T-helper 1 cell (primary cell): ENCODE measurements at regions not wholly inside any gene's neighbourhood (a gene's known extent, or its start where the extent isn't known, plus 50 kb on each side); places are given as distances from the start of the nearest gene placed in this dataset.
A peak's percentile ranks its signal among the peaks of the same experiment; 100 is the strongest.
"Not testable (repeated sequence)": the region's sequence is repeated elsewhere in the genome, so short reads cannot be mapped to it uniquely, and the experiment has no call there.

Experiments
- DNase-seq, 5 donors: peaks; one replicate each; pipeline ENCODE4 v3.0.0-alpha.2; 2012 to 2020

DNA sequence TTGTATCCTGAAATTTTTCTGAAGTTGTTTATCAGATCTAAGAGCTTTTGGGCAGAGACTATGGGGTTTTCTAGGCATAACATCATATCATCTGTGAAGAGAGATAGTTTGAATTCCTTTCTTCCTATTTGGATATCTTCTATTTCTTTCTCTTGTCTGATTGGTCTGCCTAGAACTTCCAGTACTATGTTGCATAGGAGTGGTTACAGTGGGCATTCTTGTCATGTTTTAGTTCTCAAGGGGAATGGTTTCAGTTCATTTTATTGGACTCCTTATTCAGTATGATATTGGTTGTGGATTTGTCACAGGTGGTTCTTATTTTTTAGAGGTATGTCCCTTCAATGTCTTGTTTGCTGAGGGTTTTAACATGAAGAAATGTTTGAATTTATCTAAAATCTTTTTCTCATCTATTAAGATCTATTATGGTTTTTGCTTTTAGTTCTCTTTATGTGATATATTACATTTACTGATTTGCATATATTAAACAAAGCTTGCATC lies 286.6 kb upstream of the C1QTNF3 start:
- DNase-seq = not testable (repeated sequence)

DNA sequence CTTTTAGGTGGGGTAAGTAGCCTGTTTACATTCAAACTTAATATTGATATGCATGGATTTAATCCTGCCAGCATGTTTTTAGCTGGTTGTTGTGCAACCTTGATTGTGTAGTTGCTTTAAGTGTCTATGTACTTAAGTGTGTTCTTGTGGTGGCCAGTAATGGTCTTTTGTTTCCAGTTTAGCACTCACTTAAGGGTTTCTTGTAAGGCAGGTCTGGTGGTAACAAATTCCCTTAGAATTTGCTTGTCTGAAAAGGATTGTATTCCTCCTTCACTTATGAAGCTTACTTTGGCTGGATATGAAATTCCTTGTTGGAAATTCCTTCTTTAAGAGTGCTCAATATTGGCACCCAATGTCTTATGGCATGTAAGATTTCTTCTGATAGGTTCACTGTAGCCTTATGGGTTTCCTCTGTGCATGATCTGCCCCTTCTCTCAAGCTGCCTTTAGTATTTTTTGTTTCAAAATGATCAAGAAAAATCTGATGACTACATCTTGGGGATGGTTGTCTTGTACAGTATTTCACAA lies 289.0 kb upstream of the C1QTNF3 start:
- not testable (repeated sequence) for DNase-seq

DNA sequence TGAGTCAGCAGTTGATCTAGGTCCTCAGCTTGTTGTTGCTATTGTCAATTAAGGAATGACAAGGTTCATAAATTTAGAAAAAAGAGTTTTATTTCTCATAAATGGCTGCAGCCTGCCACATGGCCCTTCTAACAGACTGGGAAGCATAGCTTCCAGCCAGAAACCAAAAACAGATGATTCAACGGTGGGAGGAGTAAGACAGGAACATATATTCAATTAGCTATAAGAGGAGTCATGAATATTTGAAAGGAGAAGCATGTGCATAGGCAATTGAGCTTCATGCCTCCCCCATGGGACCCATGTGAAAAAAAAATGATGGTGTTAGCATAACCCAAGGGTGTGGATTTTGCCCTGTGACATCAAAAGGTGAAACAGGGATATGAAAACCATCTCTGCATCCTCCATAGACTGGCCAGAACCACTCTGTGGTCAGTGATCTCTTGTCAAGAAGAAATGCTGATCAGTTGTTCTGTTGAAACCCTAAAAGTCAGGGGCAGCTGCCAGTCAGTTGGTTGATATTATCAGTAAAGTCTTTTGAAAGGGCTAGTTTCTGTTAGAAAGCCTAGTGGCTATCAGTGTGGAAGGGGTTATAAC lies 296.5 kb upstream of the C1QTNF3 start:
- not testable (repeated sequence) for DNase-seq

DNA sequence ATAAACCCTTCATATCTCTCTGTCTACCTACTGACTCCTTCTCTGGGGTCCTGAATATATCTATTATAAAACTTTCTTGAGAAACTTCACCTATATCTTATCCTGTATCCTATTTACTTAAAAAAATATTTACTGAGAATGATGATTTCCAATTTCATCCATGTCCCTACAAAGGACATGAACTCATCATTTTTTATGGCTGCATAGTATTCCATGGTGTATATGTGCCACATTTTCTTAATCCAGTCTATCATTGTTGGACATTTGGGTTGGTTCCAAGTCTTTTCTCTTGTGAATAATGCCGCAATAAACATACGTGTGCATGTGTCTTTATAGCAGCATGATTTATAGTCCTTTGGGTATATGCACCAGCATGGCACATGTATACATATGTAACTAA lies 301.7 kb upstream of the RAI14 start:
- DNase-seq = not testable (repeated sequence)

DNA sequence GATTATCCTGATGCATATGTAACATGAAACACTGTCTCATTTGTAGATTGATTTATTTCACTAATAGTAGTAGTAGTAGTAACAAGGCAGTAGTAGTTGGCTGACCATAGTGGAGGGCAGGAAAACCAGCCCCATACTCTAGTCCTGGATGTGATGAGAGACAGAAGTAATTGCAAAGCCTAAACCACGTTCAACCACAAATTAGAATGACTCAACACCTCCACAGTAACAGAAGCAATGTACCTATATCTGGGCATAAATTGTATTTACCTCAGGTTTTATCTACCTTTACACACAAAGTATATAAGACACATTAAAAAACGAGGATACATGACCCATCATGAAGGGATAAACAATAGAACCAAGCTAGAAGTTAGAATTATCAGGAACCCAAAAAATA lies 284.7 kb upstream of the RAI14 start:
- not testable (repeated sequence) for DNase-seq

DNA sequence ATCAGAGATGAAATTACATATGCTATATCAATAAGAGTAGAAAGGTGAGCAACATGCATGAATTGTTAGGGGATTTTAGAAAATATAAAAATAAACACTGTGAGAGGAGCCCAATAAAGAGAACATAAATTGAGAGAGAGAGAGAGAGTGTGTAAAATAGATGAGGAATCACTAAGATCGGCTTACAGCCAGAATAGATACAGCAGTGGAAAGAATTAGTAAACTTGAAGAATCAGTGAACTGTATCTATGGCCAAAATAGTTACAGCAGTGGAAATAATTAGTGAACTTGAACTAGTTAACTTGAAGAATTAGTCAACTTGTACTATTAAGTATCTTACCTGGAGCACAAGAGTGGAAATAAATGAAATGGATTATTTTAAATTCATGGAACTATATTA lies 284.3 kb upstream of the RAI14 start:
- not testable (repeated sequence) for DNase-seq

DNA sequence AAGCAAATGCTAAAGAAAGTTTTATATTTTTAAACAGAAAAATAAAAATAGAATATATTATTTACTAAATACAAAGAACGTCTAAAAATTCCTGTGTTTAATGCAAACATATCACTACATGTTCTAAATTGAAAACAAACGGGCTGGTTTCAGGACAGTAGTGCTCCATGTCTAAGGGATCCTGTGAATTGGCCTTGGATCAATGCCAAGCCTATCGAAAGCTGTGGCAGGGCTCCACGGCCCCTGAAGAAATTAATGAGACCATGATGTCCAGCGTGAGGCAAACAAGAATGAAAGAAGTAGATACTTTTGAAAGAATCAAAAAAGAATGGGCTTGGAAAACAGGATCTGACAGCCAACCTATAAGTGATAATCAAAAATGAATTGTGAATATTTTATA lies 283.4 kb upstream of the RAI14 start:
- DNase-seq = not testable (repeated sequence)

DNA sequence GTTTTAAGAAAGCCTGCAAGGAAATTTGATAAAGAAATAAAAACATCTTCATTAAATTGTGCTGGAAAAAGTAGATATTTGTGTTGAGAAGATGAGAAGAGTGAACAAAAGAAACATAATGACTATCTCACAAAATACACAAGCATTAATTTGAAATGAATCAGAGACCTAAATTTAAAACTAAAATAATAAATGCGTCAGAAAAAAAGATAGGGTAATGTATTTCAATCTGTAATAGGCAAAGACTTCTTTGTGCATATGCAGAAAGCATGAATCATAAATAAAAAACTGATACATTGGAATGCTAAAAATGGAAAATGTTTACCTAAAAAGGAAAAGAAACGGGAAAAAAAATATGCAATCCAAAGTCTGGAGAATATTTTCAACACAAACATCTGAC lies 278.5 kb upstream of the RAI14 start:
- not testable (repeated sequence) for DNase-seq

DNA sequence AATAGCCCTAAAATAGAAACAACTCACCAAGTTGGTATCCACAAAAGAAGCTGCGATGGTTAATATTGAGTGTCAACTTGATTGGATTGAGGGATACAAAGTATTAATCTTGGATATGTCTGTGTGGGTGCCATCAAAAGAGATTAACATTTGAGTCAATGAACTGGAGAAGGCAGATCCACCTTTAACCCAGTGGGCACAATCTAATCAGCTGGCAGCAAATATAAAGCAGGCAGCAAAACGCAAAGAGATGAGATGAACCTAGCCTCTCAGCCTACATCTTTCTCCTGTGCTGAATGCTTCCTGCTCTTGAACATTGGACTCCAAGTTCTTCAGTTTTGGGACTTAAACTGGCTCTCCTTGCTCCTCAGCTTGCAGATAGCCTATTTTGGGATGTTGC lies 277.6 kb upstream of the RAI14 start:
- DNase-seq = not testable (repeated sequence)

DNA sequence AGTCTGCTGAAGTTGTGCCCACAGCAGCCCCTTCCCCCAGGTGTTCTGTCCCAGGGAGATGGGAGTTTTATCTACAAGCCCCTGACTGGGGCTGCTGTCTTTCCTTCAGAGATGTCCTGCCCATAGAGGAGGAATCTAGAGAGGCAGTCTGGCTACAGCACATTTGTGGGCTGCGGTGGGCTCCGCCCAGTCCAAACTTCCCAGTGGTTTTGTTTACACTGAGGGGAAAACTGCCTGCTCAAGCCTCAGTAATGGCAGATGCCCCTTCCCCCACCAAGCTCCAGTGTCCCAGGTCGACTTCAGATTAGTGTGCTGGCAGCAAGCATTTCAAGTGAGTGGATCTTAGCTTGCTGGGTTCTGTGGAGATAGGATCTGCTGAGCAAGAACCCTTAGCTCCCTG lies 267.4 kb upstream of the RAI14 start:
- not testable (repeated sequence) for DNase-seq

DNA sequence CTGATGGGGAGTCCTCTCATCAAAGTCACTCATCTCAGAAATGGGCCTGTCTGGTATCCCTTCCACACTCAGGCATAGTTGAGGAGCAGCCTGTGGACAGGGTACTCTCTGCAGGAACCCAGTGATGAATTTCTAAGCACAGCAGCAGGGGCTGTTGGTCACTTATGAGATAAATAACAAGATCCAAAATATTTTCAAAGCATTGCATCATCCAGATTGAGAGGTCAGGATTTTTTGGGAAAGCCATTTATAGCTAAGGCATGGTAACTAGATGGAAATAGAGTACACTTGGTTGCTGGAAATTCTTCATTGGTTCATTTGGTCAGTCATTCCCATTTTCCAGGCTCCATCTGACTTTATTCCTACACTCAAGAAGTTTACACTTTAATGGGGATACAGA lies 246.8 kb upstream of the RAI14 start:
- no peak for DNase-seq

DNA sequence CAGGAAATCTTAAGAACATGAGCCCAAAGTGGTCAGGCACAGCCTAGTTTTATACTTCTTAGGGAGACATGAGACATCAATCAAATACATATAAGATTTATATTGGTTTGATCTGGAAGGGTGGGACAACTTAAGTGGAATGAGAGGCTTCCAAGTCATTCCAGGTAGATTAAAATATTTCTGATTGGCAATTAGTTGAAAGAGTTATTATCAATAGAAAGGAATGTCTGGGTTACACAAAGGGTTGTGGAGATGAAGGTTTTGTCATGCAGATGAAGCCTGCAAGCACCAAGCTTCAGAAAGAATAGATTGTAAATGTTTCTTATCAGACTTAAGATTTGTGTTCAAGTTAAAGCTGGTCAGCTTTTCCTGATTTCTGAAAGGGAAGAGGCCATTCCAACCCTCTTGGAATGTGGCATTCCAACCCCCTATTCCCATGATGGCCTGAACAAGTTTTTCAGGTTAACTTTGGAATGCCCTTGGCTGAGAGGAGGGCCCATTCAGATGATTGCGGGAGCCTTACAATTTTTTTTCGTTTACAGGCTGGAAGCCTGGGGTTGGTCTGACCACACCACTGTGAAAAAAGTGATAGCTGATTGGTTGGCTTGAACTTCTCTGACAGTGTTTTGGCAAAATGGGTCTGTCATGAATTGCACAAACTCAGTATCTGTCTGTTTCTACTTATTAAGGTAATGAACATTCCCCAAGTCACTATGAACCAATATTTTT lies 245.6 kb upstream of the RAI14 start:
- no peak for DNase-seq

DNA sequence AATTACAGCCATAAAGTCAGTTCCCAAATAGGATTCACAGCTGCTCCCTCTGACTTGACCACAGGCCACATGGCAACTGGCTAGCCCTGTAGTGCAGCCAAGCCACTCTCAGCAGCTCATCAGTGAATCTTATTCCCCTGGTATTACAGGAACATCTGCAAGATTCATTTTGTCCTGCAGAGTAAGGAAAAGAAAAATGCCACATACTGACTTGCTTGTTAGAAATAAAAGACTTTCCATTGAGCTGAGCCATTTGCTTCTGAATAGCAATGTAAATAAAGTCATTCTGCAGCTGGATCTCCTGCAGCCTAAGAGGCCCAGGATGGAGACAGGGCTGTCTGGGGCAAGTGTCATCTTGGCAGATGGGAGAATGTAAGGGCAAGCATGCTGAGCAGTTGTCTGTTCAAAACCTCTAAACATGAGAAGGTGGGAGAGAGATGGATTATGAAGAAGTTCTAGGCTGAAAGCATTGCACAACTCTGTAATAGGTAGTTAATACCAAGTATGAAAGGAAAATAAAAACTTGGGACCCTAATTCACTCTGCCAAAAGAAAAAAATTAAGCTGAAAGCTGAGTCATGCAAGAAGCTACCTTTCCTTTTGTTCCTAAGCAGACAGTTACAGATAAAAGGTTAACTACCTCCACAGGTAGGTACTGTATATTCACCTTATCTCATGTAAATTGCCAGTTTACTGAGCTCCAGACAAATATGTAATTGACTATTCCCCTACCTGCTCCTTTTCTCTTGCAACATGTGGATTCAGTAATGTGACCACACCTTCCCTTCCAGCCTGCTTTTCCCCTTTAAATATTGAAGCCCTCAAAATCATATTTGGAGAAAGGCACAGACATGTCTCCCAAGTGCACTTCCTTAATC lies 244.4 kb upstream of the RAI14 start:
- no peak for DNase-seq

DNA sequence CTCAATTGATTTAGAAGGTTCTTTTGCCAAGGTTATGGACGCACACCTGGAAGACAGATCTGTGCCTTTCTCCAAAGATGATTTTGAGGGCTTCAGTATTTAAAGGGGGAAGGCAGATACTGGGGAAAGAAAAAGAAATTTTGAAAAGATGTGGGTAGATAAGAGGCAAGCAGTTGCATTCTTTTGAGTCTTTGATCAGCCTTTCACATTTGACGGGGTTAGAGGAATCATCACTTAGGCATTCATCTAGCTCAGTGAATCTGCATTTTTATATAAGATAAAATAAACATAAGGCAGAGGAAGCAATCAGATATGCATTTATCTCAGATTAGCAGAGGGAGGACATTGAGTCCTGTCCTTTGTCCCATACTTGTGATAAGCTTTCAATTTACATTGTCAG lies 243.4 kb upstream of the RAI14 start:
- DNase-seq = no peak

DNA sequence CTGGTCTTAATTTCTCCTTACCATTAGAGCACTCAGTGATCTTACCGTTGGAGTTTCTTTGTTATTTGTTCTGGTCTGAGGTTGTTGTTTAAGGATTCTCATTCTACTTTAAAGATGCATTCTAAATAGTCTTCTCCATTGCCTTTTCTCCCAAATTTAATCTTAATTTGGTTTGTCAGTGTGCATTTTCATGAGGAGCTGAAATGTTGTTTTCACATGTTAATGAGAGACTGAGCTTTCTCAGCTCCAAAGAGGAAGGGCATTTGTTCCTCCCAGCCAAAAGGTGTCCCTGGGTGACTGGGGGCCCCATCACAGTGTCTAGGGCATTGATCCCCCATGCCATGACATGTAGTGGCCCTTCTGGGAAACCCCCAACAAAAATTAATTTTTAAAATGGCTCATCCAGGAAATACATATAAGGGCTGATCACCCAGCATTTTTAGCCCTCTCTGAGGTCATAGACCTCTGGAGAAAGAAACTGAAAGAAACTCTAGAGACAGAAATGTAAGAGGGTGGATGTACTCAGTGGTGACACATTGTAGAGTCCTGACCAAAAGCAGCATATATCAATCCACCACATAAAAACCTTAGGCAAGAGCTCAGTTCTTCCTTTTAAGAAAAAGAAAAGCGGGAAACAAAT lies 240.4 kb upstream of the RAI14 start:
- DNase-seq = peak in 1 of 5 donors; percentile 13

DNA sequence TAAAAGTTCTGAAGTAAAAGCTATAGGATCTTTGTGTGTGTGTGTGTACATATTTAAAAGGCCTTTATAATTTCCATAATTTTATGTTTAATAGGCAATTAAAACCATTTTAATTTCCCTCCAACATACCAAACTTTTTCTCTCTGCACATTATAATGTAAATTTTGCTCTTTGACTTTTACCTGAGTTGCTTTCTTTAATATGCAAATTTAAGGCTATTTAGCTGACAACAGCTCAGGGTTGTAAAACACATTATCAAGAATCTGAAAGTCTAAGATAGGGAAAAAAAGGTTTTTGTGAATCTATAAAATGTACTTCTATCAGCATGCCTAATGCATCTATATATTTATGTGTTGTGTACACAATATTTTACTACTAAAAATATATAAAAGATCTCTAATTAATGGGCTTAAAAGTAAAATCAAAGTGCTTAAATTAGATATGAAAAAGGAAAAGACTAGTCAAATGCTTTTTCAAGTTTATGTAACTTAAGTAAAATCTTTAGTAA lies 239.6 kb upstream of the RAI14 start:
- no peak for DNase-seq

DNA sequence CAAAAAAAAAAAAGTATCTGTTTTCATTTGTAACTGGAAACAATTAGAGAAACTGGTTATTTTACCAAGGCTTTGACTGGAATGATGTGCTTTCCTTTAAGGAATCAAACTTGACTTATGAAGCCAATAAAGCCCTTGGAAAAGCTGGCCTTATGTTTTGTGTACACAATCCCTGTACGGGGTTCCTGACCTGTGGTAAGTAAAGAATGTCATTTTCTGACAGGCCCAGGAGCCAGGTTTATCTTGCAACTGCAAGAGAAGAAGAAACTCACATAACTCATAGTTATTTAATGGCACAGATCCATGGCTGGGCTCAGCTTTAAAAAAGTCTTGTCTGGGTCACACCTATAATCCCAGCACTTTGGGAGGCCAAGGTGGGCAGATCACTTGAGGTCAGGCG lies 235.9 kb upstream of the RAI14 start:
- not testable (repeated sequence) for DNase-seq

DNA sequence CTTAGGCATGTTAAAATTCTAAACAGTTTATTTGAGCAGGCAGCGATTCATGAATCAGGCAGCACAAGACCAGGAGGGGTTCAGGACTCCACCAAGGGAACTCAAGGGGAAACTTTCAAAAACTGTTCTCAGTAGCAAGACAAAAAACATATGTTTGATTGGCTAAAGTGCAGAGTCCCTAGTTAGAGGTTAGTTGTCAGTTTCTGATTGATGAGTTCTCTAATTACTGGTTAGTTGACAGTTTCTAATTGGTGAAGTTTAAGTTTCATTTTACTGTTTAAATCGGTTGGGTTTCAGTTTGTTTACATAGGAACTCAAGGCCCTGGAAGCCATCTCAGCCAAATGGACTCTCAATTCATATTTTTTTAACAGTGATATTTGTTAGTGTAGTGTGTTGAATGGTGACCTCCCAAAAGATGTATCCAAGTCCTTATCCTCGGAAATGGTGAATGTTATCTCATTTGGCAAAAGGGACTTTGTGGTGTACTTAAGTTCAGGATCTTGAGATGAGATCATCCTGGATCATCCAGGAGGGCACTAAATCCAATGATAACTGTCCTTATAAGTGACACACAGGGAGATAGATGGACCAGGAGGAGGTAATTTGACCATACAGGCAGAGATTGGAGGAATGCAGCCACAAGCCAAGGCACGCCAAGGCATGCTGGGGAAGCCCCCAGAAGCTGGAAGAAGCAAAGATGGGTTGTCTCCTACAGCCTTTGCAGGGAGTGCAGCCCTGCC lies 219.2 kb upstream of the RAI14 start:
- no peak for DNase-seq

DNA sequence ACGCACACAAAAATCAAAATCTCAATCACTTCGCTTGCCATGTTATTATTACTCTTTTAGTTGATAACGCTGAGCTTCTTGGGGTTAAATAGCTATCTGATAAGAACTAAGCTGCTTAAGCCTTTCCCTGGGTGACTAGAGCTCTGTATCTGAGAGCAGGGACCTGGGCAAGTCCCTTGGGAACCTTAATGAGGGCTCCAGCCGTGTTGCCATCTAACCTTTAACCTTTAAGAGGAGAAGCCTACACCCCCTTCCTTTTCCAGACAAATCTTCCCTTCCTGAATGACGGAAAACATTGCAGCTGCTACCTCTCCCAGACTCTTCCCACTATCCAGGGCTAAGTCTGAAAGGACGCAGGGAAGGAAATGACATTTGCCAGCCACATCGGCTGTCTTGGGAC lies 216.5 kb upstream of the RAI14 start:
- DNase-seq = no peak

DNA sequence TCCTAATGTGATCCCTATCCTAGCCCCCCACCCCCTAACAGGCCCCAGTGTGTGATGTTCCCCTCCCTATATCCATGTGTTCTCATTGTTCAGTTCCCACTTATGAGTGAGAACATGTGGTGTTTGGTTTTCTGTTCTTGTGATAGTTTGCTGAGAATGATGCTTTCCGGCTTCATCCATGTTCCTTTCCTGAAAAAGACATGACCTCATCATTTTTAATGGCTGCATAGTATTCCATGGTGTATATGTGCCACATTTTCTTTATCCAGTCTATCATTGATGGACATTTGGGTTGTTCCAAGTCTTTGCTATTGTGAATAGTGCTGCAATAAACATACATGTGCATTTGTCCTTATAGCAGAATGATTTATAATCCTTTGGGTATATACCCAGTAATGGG lies 214.4 kb upstream of the RAI14 start:
- not testable (repeated sequence) for DNase-seq

DNA sequence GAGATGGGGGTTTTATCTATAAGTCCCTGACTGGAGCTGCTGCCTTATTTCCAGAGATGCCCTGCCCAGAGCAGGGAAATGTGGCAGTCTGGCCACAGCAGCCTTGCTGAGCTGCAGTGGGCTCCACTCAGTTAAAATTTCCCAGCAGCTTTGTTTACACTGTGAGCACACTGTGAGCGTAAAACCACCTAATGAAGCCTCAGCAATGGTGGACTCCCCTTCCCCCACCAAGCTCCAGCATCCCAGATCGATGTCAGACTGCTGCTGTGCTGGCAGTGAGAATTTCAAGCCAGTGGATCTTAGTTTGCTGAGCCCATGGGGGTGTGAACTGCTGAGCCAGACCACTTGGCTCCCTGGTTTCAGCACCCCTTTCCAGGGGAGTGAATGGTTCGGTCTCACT lies 208.7 kb upstream of the RAI14 start:
- no peak for DNase-seq

DNA sequence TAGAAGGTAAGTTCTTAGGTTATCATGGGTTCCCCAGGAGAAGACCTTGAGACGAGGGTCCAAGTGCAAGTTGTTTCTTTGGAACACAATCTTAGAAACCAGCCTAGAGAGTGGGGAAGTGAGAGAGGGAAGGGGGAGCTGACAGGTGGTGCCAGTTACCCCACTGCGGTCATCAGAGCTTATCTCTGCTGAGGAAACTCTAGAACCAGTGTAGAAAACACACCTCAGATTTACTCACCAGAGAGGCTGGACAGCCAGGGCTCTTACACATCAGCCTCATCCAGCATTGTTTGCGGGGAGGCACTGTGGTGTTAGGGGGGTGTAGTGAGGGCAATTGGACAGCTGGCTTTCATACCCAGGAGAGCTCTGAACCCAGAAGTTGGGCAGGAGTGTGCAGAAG lies 206.5 kb upstream of the RAI14 start:
- no peak for DNase-seq
